K562 (cell line): ENCODE measurements at regions not wholly inside any gene's neighbourhood (a gene's known extent, or its start where the extent isn't known, plus 50 kb on each side); places are given as distances from the start of the nearest gene placed in this dataset.

ENCODE experiments used
- ATAC-seq: fragments of 200-7000 bp; cut with Tn5 transposase; 3 replicates; pipeline ENCODE4 v1.9.1; 2020; ENCODE audit warnings: moderate library complexity
- BruUV-seq: library from RNA; stranded (reverse); fragments of 400-500 nt; replicated peaks from 2 replicates; lab custom pipeline; 2021; lab: Mats Ljungman, UMichigan
- CTCF ChIA-PET: fragments of 300-600 bp; formaldehyde crosslinking; extraction: SDS; loops from one replicate; lab custom pipeline; 2021; ENCODE audit warnings: low intra/inter-chr PET ratio; lab: Yijun Ruan, JAX
- POLR2A ChIA-PET: fragments of 300-600, 350-650 bp; sonication (Branson Sonifier 250); formaldehyde crosslinking; extraction: SDS; loops from one replicate; lab custom pipeline; 2021; ENCODE audit warnings: antibody characterized with exemption, inconsistent platforms; lab: Yijun Ruan, JAX
- DNase-seq, 4 experiments: peaks; one replicate each; pipeline versions ENCODE4 v3.0.0 to v3.0.0-alpha.2; 2011 to 2018; ENCODE audit warnings: low spot score in 3 of 4, mixed read lengths in 3 of 4; ENCODE audit errors: extremely low read depth in 1 of 4
- FAIRE-seq: peaks from 2 replicates; lab custom pipeline; 2011; peaks lifted over from hg19 to GRCh38; lab: Jason Lieb, UNC
- H2AFZ ChIP-seq: 2 replicates; pipeline ENCODE4 v1.6.0; 2011; ENCODE audit warnings: low read depth, low read length, control low read depth, inconsistent platforms
- H3K27ac ChIP-seq: fragments of 200-600 bp; 3 replicates; pipeline ENCODE4 v1.8.0; 2011; ENCODE audit warnings: low read depth, mild to moderate bottlenecking, control low read depth, inconsistent platforms, low read length, moderate library complexity, mixed read lengths; ENCODE audit errors: extremely low read depth
- H3K27me3 ChIP-seq, 2 experiments: fragments of 300-600 bp in 1 of 2; 2 replicates in 1 of 2; 3 replicates in 1 of 2; pipeline versions ENCODE4 v1.6.0 to v1.8.0; 2011; ENCODE audit warnings: inconsistent platforms in 2 of 2, low read length in 2 of 2, mild to moderate bottlenecking in 1 of 2, mixed read lengths in 1 of 2, moderate library complexity in 1 of 2; ENCODE audit not compliant: control insufficient read depth in 2 of 2, insufficient read depth in 2 of 2
- H3K36me3 ChIP-seq: fragments of 300-600 bp; 3 replicates; pipeline ENCODE4 v1.8.0; 2011; ENCODE audit warnings: mild to moderate bottlenecking, low read length, inconsistent platforms; ENCODE audit not compliant: control insufficient read depth, insufficient read depth
- H3K4me1 ChIP-seq, 2 experiments: fragments of 200-600 bp in 1 of 2; replicated peaks in 1 of 2; 2 replicates in 1 of 2; 3 replicates in 1 of 2; pipeline versions ENCODE4 v1.5.1 to v1.8.0; 2011; ENCODE audit warnings: inconsistent platforms in 2 of 2, low read length in 2 of 2, mild to moderate bottlenecking in 1 of 2, mixed read lengths in 1 of 2, moderate library complexity in 1 of 2; ENCODE audit not compliant: control insufficient read depth in 2 of 2, insufficient read depth in 2 of 2
- H3K4me2 ChIP-seq: 2 replicates; pipeline ENCODE4 v1.6.1; 2011; ENCODE audit warnings: low read length, control low read depth, inconsistent platforms, mixed read lengths; ENCODE audit not compliant: insufficient read depth
- H3K4me3 ChIP-seq: fragments of 200-600 bp; sonication (generic), shearing (Covaris generic); 2 replicates; pipeline ENCODE4 v1.5.1; 2016; ENCODE audit warnings: control low read depth, inconsistent platforms
- H3K79me2 ChIP-seq: fragments of 200-600 bp; 3 replicates; pipeline ENCODE4 v1.8.0; 2011; ENCODE audit warnings: low read length, inconsistent platforms; ENCODE audit not compliant: control insufficient read depth, insufficient read depth
- H3K9ac ChIP-seq, 2 experiments: 2 replicates each; pipeline versions ENCODE4 v1.6.0 to v1.6.1; 2011; ENCODE audit warnings: low read depth in 2 of 2, low read length in 2 of 2, control low read depth in 1 of 2, inconsistent platforms in 1 of 2, mild to moderate bottlenecking in 1 of 2, mixed read lengths in 1 of 2; ENCODE audit not compliant: insufficient read depth in 1 of 2
- H3K9me1 ChIP-seq: one replicate; pipeline ENCODE4 v1.6.0; 2011; ENCODE audit warnings: inconsistent platforms, mild to moderate bottlenecking, low read length, moderate library complexity; ENCODE audit not compliant: control insufficient read depth, insufficient read depth
- H3K9me3 ChIP-seq: replicated peaks from 2 replicates; pipeline ENCODE4 v1.5.1; 2011; ENCODE audit warnings: low read depth, low read length, inconsistent platforms; ENCODE audit not compliant: control insufficient read depth, insufficient read depth
- H4K20me1 ChIP-seq: replicated peaks from 2 replicates; pipeline ENCODE4 v1.6.1; 2011; ENCODE audit warnings: low read length, inconsistent platforms, mixed read lengths; ENCODE audit not compliant: control insufficient read depth, insufficient read depth
- CUX1 ChIP-seq: fragments of 200-800 bp; sonication (Bioruptor generic); IDR thresholded peaks from 2 replicates; pipeline ENCODE4 v1.6.1; 2016; ENCODE audit warnings: missing genetic modification characterization, missing compliant biosample characterization
- HNRNPLL ChIP-seq: fragments of 200-400 bp; formaldehyde crosslinking; IDR thresholded peaks from 2 replicates; pipeline ENCODE4 v1.6.1; 2017; ENCODE audit warnings: low read length, low read depth, mild to moderate bottlenecking; ENCODE audit not compliant: poor library complexity, severe bottlenecking
- HNRNPUL1 ChIP-seq: fragments of 200-400 bp; formaldehyde crosslinking; IDR thresholded peaks from 2 replicates; pipeline ENCODE4 v1.6.1; 2017; ENCODE audit warnings: low read length
- IRF1 ChIP-seq: sonication (generic); formaldehyde crosslinking; IDR thresholded peaks from 2 replicates; pipeline ENCODE4 v1.8.0; 2022; ENCODE audit warnings: missing genetic modification reagents, mild to moderate bottlenecking, borderline replicate concordance
- MBD2 ChIP-seq: sonication (generic); IDR thresholded peaks from 2 replicates; pipeline ENCODE4 v1.6.1; 2016; ENCODE audit warnings: low read depth, borderline replicate concordance
- SREBF2 ChIP-seq: sonication (generic); formaldehyde crosslinking; IDR thresholded peaks from 2 replicates; pipeline ENCODE4 v1.4.0; 2020; ENCODE audit warnings: mild to moderate bottlenecking, missing genetic modification reagents
- ZBTB43 ChIP-seq: sonication (generic); formaldehyde crosslinking; IDR thresholded peaks from 2 replicates; pipeline ENCODE4 v1.8.0; 2023; ENCODE audit warnings: mild to moderate bottlenecking, missing genetic modification reagents
- ZNF174 ChIP-seq: fragments of 250-450 bp; sonication (Bioruptor Pico); IDR thresholded peaks from 2 replicates; pipeline ENCODE4 v1.4.0; 2020; ENCODE audit warnings: mild to moderate bottlenecking
- ZNF274 ChIP-seq: IDR thresholded peaks from 2 replicates; pipeline ENCODE4 v1.6.1; 2011; ENCODE audit warnings: low read depth, mild to moderate bottlenecking, low read length, moderate library complexity, borderline replicate concordance
- WGBS: fragments of 100-300 bp; shearing (Covaris generic); methylation state at CpG from one replicate; pipeline ENCODE4 v1.1.6; 2016; ENCODE audit warnings: low coverage, mixed read lengths; ENCODE audit not compliant: insufficient coverage; ENCODE audit errors: missing lambda C conversion rate; 5-methylcytosine and 5-hydroxymethylcytosine counted together
- in situ Hi-C: fragments of 300-500 bp; cut with MboI; formaldehyde crosslinking; loops from 4 replicates; pipeline ENCODE4 v1.15.0; 2018; ENCODE audit warnings: inconsistent platforms, mixed read lengths
- intact Hi-C: fragments of 100-400 bp; cut with micrococcal nuclease; formaldehyde crosslinking; loops from 2 replicates; pipeline ENCODE4 v1.14.2; 2022

- Histone ChIP-seq H4K20me1 (no peaks in the 10 kb centered on the region), H3K27ac (no peak overlapping the region), H3K4me3 (no peak overlapping the region), H3K9me1 (no peaks in the 10 kb centered on the region), H3K36me3 (no peaks in the 10 kb centered on the region), H3K9me3 (no peaks in the 10 kb centered on the region), H3K4me1 (no peaks in the 10 kb centered on the region), H3K9ac (no peak overlapping the region), H2AFZ (no peak overlapping the region), H3K27me3 (no peaks in the 10 kb centered on the region), H3K79me2 (no peaks in the 10 kb centered on the region), H3K4me2 (no peak overlapping the region)
- DNase-seq (no peak), FAIRE-seq (no peak), ATAC-seq (no peak)
- in situ Hi-C loops, result no loop called here
- intact Hi-C loops, result no loop called here
- WGBS, result 3% methylated on average over 9 of the region's 9 CpGs
- ChIA-PET CTCF (no interaction called here), POLR2A (interaction anchor here (0.6 kb wide), 1 partner anchor 12 kb away, joined by 3 read pairs; no protein-coding TSS in a partner anchor)
- no TSS peak for BruUV-seq
- TF ChIP-seq CUX1 (CRISPR knock-in tag) (no peak), SREBF2 (CRISPR knock-in tag) (no peak), ZNF174 (no peak), MBD2 (no peak), HNRNPLL (no peak), HNRNPUL1 (no peak), ZBTB43 (CRISPR knock-in tag) (no peak), ZNF274 (no peak), IRF1 (CRISPR knock-in tag) (no peak)
Measured at GRCh38 chr2:5401115-5401657, 291.0 kb upstream of the SOX11 start.
